A549 (cell line): ENCODE measurements at regions not wholly inside any gene's neighbourhood (a gene's known extent, or its start where the extent isn't known, plus 50 kb on each side); places are given as distances from the start of the nearest gene placed in this dataset.

Experiments used
- ATAC-seq, 2 experiments: fragments of 200-7000 bp in 1 of 2; fragments of >200 bp in 1 of 2; cut with Nextera tagmentation in 1 of 2; cut with Tn5 transposase in 1 of 2; 3 replicates each; pipeline versions ENCODE4 v1.8.0 to v1.9.1; 2018 to 2020; ENCODE audit warnings: mild to moderate bottlenecking in 1 of 2, moderate library complexity in 1 of 2
- CTCF ChIA-PET: fragments of 300-600 bp; sonication (Branson Sonifier 250); formaldehyde crosslinking; extraction: SDS; loops from one replicate; lab custom pipeline; 2021; ENCODE audit warnings: antibody characterized with exemption, inconsistent platforms; lab: Yijun Ruan, JAX
- POLR2A ChIA-PET: fragments of 350-600 bp; formaldehyde crosslinking; extraction: SDS; loops from one replicate; lab custom pipeline; 2021; ENCODE audit warnings: antibody characterized with exemption, inconsistent platforms; lab: Yijun Ruan, JAX
- DNase-seq, 2 experiments: peaks; one replicate each; pipeline versions ENCODE4 v3.0.0 to v3.0.0-alpha.2; 2011 to 2016; ENCODE audit warnings: low read depth in 1 of 2, low spot score in 1 of 2
- FAIRE-seq: peaks from 2 replicates; lab custom pipeline; 2011; peaks lifted over from hg19 to GRCh38; lab: Jason Lieb, UNC
- H3K27ac ChIP-seq, 2 experiments: fragments of >200 bp; sonication (Bioruptor Twin); formaldehyde crosslinking; 3 replicates each; pipeline ENCODE4 v1.5.1; 2016 to 2017
- H3K4me1 ChIP-seq: fragments of >200 bp; sonication (Bioruptor Twin); formaldehyde crosslinking; 3 replicates; pipeline ENCODE4 v1.6.1; 2016
- H3K4me2 ChIP-seq: fragments of >200 bp; sonication (Bioruptor Twin); formaldehyde crosslinking; 3 replicates; pipeline ENCODE4 v1.6.1; 2016
- H3K4me3 ChIP-seq: fragments of >200 bp; sonication (Bioruptor Twin); formaldehyde crosslinking; 3 replicates; pipeline ENCODE4 v1.5.1; 2016
- H3K9me3 ChIP-seq: fragments of >200 bp; sonication (Bioruptor Twin); formaldehyde crosslinking; 3 replicates; pipeline ENCODE4 v1.6.1; 2016
- CBX8 ChIP-seq: fragments of 200-600 bp; sonication (generic); IDR thresholded peaks from 2 replicates; pipeline ENCODE4 v1.6.1; 2016
- EHMT2 ChIP-seq: fragments of 200-600 bp; sonication (generic); IDR thresholded peaks from 2 replicates; pipeline ENCODE4 v1.6.1; 2016; ENCODE audit warnings: antibody characterized with exemption, low read depth, mild to moderate bottlenecking, moderate library complexity
- ESRRA ChIP-seq: fragments of 150-350 bp; IDR thresholded peaks from 2 replicates; pipeline ENCODE4 v1.6.1; 2014; ENCODE audit warnings: mild to moderate bottlenecking, low read length, borderline replicate concordance
- FOSL2 ChIP-seq, 2 experiments: fragments of 450-650 bp in 1 of 2; fragments of >200 bp in 1 of 2; sonication (Bioruptor Twin) in 1 of 2; formaldehyde crosslinking; IDR thresholded peaks; 2 replicates each; pipeline versions ENCODE4 v1.5.0 to v1.6.1; 2016 to 2020; ENCODE audit warnings: mild to moderate bottlenecking in 1 of 2, moderate library complexity in 1 of 2
- JUN ChIP-seq, 2 experiments: fragments of >200 bp; sonication (Bioruptor Twin); formaldehyde crosslinking; IDR thresholded peaks; 2 replicates in 1 of 2; 3 replicates in 1 of 2; pipeline ENCODE4 v1.6.1; 2016 to 2017
- JUNB ChIP-seq: fragments of >200 bp; sonication (Bioruptor Twin); formaldehyde crosslinking; IDR thresholded peaks from 2 replicates; pipeline ENCODE4 v1.6.1; 2016
- KDM5A ChIP-seq: fragments of 200-600 bp; sonication (generic); IDR thresholded peaks from 2 replicates; pipeline ENCODE4 v1.6.1; 2016; ENCODE audit warnings: antibody characterized with exemption, mild to moderate bottlenecking
- MYC ChIP-seq: IDR thresholded peaks from 2 replicates; pipeline ENCODE4 v1.6.1; 2012; ENCODE audit warnings: mild to moderate bottlenecking, inconsistent platforms, low read length, improper control_type of control experiment, borderline replicate concordance
- NFE2L2 ChIP-seq: fragments of 150-350 bp; conservative IDR thresholded peaks from 2 replicates; pipeline ENCODE4 v1.6.1; 2014; ENCODE audit warnings: low read length
- NPAS2 ChIP-seq: fragments of 250-450 bp; sonication (Bioruptor Pico); IDR thresholded peaks from 2 replicates; pipeline ENCODE4 v1.8.0; 2022; ENCODE audit warnings: mild to moderate bottlenecking, moderate library complexity, borderline replicate concordance
- NR3C1 ChIP-seq: fragments of >200 bp; sonication (Bioruptor Twin); formaldehyde crosslinking; IDR thresholded peaks from 3 replicates; pipeline ENCODE4 v1.6.1; 2017
- PHF8 ChIP-seq: fragments of 200-600 bp; sonication (generic); IDR thresholded peaks from 2 replicates; pipeline ENCODE4 v1.6.1; 2016; ENCODE audit warnings: low read depth, mild to moderate bottlenecking, antibody characterized with exemption, moderate library complexity, borderline replicate concordance
- POLR2A ChIP-seq: IDR thresholded peaks from 2 replicates; pipeline ENCODE4 v1.6.1; 2012; ENCODE audit warnings: mild to moderate bottlenecking, low read length
- POLR2AphosphoS2 ChIP-seq: conservative IDR thresholded peaks from 2 replicates; pipeline ENCODE4 v1.6.1; 2012; ENCODE audit warnings: low read length, improper control_type of control experiment, inconsistent platforms
- SREBF2 ChIP-seq: fragments of 450-650 bp; IDR thresholded peaks from 2 replicates; pipeline ENCODE4 v1.6.1; 2014; ENCODE audit warnings: mild to moderate bottlenecking, moderate library complexity
- TFCP2L1 ChIP-seq: fragments of 250-450 bp; sonication (Bioruptor Pico); IDR thresholded peaks from 2 replicates; pipeline ENCODE4 v1.5.0; 2021; ENCODE audit warnings: mild to moderate bottlenecking
- TP53 ChIP-seq: fragments of 250-450 bp; sonication (Bioruptor Pico); IDR thresholded peaks from 2 replicates; pipeline ENCODE4 v1.5.0; 2021; ENCODE audit warnings: mild to moderate bottlenecking, moderate library complexity
- ZC3H11A ChIP-seq: fragments of 450-650 bp; IDR thresholded peaks from 2 replicates; pipeline ENCODE4 v1.6.1; 2014; ENCODE audit warnings: antibody characterized with exemption, mild to moderate bottlenecking
- ZNF302 ChIP-seq: fragments of 250-450 bp; sonication (Bioruptor Pico); IDR thresholded peaks from 2 replicates; pipeline ENCODE4 v1.9.0; 2021; ENCODE audit warnings: inconsistent platforms, mild to moderate bottlenecking, moderate library complexity
- ZSCAN20 ChIP-seq: fragments of 250-450 bp; sonication (Bioruptor Pico); IDR thresholded peaks from 2 replicates; pipeline ENCODE4 v1.8.0; 2022; ENCODE audit warnings: mild to moderate bottlenecking, moderate library complexity
- WGBS: methylation state at CpG from one replicate; pipeline ENCODE4 v1.1.6; 2017; ENCODE audit errors: missing lambda C conversion rate; 5-methylcytosine and 5-hydroxymethylcytosine counted together
- TF ChIP-seq, protein P1 (sequence below): fragments of 450-650 bp; IDR thresholded peaks from 2 replicates; pipeline ENCODE4 v1.6.1; 2014; ENCODE audit warnings: antibody characterized with exemption
- TF ChIP-seq, protein P2 (sequence below): fragments of 200-600 bp; sonication (generic); IDR thresholded peaks from 2 replicates; pipeline ENCODE4 v1.6.1; 2016; ENCODE audit warnings: antibody characterized with exemption, mild to moderate bottlenecking, moderate library complexity
- TF ChIP-seq, protein P3 (sequence below): fragments of 250-450 bp; sonication (Bioruptor Pico); IDR thresholded peaks from 2 replicates; pipeline ENCODE4 v1.5.0; 2020; ENCODE audit warnings: low read depth, mild to moderate bottlenecking, moderate library complexity

DNA sequence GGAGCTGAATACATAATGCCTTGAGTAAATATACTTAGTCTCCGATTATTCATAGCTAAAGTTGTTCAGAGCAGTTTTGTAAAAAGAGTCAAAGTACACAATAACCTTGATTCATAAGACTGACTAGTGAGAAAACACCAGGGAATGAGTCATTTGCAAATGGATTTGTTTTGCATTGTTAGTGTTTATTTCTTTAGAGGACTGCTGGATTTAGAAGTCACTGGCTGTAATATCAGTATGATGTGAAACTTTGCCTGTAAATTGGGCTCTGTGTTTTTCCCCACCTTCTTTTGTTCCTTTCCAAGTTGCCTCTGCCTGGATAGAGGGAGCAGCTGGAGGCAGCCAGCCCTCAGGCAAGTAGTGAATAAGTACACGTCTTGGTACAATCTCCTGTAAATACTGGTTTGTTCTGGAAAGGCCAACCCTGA, 474.7 kb downstream of the NUF2 start:
- FAIRE-seq, result no peak
- Histone ChIP-seq H3K4me2 (peak overlapping the region; percentile 22; the same call in 2 of the 3 replicates), H3K4me1 (no peaks in the 10 kb centered on the region), H3K9me3 (peaks cover 2% of the 10 kb centered on the region; the same call in 1 of the 3 replicates), H3K4me3 (no peak overlapping the region), H3K27ac (no peak overlapping the region)
- ChIA-PET POLR2A (no interaction called here), CTCF (no interaction called here)
- WGBS, result 0% methylated on average over 1 of the region's 2 CpGs
- TF ChIP-seq NFE2L2, result no peak
- no peak for TF ChIP-seq FOSL2 (IDR thresholded peaks at IDR 0.05)
- TF ChIP-seq FOSL2 (CRISPR knock-in tag; IDR thresholded peaks at IDR 0.05), result peak; percentile 51; the same call in 1 of the 2 replicates
- no peak for TF ChIP-seq EHMT2
- no peak for TF ChIP-seq JUN (IDR thresholded peaks at IDR 0.05)
- TF ChIP-seq JUNB, result peak; percentile 28; the same call in 1 of the 2 replicates
- peak; percentile 54 to 76; a peak in 4 of 6 replicates for ATAC-seq
- peak in 1 of 2 experiments; percentile 29 for DNase-seq

DNA sequence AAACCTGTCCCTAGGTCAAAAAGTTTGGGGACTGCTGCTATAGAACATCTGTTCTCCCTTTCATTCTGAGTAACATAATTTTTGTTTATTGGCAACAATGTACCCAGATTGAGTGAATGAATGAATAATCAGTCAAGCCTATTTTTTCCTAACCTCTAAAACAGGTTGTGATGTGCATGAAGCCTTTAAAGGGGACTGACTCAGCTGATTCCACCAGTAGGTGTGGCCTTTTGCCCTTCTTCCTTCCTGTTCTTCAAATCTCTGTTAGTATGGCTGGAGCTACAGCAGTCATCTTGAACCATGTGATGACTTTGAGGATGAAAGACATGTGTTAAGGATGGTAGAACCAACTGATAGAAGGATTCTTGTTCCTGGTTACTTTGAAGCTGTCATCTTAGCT, 476.1 kb downstream of the NUF2 start:
- Histone ChIP-seq H3K4me2 (no peak overlapping the region), H3K4me3 (no peak overlapping the region), H3K9me3 (no peaks in the 10 kb centered on the region; the same call in 2 of the 3 replicates), H3K27ac (no peak overlapping the region), H3K4me1 (no peaks in the 10 kb centered on the region)
- FAIRE-seq (no peak), ATAC-seq (no peak), DNase-seq (no peak)
- TF ChIP-seq SREBF2 (no peak), ZNF302 (no peak), MYC (no peak), PHF8 (no peak), ESRRA (no peak), NR3C1 (no peak), ZSCAN20 (CRISPR knock-in tag) (no peak), TFCP2L1 (no peak), ZC3H11A (no peak), CBX8 (no peak), KDM5A (no peak), FOSL2 (IDR thresholded peaks at IDR 0.05) (no peak), FOSL2 (CRISPR knock-in tag; IDR thresholded peaks at IDR 0.05) (no peak), POLR2A (no peak), POLR2AphosphoS2 (no peak), NPAS2 (CRISPR knock-in tag) (no peak), TP53 (no peak)
- TF ChIP-seq, protein P1, sequence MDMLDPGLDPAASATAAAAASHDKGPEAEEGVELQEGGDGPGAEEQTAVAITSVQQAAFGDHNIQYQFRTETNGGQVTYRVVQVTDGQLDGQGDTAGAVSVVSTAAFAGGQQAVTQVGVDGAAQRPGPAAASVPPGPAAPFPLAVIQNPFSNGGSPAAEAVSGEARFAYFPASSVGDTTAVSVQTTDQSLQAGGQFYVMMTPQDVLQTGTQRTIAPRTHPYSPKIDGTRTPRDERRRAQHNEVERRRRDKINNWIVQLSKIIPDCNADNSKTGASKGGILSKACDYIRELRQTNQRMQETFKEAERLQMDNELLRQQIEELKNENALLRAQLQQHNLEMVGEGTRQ, result no peak
- TF ChIP-seq, protein P2, sequence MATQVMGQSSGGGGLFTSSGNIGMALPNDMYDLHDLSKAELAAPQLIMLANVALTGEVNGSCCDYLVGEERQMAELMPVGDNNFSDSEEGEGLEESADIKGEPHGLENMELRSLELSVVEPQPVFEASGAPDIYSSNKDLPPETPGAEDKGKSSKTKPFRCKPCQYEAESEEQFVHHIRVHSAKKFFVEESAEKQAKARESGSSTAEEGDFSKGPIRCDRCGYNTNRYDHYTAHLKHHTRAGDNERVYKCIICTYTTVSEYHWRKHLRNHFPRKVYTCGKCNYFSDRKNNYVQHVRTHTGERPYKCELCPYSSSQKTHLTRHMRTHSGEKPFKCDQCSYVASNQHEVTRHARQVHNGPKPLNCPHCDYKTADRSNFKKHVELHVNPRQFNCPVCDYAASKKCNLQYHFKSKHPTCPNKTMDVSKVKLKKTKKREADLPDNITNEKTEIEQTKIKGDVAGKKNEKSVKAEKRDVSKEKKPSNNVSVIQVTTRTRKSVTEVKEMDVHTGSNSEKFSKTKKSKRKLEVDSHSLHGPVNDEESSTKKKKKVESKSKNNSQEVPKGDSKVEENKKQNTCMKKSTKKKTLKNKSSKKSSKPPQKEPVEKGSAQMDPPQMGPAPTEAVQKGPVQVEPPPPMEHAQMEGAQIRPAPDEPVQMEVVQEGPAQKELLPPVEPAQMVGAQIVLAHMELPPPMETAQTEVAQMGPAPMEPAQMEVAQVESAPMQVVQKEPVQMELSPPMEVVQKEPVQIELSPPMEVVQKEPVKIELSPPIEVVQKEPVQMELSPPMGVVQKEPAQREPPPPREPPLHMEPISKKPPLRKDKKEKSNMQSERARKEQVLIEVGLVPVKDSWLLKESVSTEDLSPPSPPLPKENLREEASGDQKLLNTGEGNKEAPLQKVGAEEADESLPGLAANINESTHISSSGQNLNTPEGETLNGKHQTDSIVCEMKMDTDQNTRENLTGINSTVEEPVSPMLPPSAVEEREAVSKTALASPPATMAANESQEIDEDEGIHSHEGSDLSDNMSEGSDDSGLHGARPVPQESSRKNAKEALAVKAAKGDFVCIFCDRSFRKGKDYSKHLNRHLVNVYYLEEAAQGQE, result no peak
- TF ChIP-seq, protein P3, sequence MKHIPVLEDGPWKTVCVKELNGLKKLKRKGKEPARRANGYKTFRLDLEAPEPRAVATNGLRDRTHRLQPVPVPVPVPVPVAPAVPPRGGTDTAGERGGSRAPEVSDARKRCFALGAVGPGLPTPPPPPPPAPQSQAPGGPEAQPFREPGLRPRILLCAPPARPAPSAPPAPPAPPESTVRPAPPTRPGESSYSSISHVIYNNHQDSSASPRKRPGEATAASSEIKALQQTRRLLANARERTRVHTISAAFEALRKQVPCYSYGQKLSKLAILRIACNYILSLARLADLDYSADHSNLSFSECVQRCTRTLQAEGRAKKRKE, result no peak
- ChIA-PET POLR2A (no interaction called here), CTCF (no interaction called here)
